ENCODE measurements at regions not wholly inside any gene's neighbourhood (a gene's known extent, or its start where the extent isn't known, plus 50 kb on each side); places are given as distances from the start of the nearest gene placed in this dataset.

- DNase-seq (ENCODE audit: low spot score): no peak
Measured at GRCh38 chr4:176011529-176011928, 54.1 kb upstream of the WDR17 start.

DNA sequence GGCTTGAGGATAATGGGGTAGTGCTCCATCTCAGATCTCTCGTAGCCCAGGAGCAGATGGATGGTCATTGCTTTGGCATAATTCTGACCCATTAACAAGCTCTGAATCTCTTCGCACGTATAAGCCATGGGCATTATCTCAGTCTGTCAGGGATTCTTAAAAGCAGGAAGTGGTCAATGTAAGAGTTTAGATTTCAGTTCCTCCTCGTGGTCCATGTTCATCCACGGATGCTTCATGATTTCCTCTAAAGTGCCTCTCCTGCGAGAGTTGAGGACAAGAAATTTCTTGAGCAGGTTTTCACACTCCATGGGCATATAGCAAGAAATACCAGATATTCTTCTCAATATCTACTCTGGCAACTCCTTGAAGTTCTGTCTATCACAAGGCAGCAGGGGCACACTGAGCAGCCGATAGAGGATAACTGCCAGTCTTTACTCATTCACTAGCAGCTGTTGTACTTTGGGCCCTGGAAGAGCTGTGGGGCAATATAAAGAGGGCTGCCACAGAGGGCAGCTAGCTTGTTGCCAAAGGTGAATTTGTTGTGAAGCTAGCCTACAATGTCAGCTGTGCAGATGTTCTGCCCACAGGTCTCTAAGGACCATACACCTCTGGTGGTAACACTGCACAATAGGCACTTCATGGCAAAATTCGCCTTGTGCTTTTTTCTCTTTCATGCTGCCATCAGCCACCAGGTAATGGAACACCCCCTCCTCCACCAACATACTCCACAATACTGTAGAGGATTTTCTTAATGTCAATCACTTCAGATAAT is 52.0 kb upstream of the WDR17 start:
- DNase-seq (ENCODE audit: low spot score): no peak

DNA sequence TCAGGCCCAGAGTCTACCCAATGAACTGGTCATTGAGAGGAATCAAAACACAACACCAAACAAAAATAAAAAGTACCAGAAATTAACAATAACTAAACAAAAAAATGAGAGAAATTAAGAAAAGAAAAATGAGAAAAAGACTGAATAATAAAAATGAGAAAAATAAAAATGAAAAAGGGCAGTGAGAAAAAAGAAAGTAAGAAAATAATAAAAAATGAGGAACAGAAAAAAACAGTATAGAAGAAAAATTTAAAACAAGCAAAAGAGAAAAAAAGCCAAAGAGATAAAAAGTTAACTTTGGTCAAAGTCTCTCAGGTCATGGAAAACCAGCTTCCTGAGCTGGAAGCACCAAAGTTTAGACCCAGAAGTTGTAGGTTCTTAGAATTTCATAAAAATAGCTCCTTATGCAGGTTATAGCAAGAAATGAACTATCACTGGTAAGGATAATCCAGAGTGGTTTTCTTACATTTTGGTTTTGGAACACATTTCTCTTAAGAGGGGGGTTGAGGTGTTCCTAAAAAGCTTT is 51.0 kb upstream of the WDR17 start:
- DNase-seq (ENCODE audit: low spot score): no peak
